ENCODE measurements at regions not wholly inside any gene's neighbourhood (a gene's known extent, or its start where the extent isn't known, plus 50 kb on each side); places are given as distances from the start of the nearest gene placed in this dataset.

DNA sequence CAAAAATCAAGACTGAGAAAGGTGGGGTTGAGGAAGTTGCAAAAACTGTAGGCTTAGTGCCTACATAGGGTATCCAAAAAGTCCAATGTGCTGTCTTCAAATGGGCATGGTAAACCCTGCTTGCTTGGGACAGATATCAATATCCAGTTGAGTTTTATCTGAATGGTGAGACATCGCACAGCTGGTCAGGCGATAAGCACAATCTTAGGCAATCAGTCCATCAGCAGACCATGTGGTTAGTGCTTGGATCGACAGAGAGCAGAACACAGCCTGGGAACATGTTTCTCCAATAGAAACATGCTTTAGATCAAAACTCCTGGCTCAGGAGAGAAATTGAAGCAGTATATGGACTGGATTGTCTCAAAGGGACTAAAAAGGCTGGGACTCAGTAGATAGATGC lies 151.3 kb upstream of the IPO5 start:
- TF ChIP-seq EP300 (IDR thresholded peaks at IDR 0.05) = no peak
- TF ChIP-seq, protein P1, sequence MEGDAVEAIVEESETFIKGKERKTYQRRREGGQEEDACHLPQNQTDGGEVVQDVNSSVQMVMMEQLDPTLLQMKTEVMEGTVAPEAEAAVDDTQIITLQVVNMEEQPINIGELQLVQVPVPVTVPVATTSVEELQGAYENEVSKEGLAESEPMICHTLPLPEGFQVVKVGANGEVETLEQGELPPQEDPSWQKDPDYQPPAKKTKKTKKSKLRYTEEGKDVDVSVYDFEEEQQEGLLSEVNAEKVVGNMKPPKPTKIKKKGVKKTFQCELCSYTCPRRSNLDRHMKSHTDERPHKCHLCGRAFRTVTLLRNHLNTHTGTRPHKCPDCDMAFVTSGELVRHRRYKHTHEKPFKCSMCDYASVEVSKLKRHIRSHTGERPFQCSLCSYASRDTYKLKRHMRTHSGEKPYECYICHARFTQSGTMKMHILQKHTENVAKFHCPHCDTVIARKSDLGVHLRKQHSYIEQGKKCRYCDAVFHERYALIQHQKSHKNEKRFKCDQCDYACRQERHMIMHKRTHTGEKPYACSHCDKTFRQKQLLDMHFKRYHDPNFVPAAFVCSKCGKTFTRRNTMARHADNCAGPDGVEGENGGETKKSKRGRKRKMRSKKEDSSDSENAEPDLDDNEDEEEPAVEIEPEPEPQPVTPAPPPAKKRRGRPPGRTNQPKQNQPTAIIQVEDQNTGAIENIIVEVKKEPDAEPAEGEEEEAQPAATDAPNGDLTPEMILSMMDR (IDR thresholded peaks at IDR 0.05) = no peak
- no peak for TF ChIP-seq POLR2A (IDR thresholded peaks at IDR 0.05)
- no peak for DNase-seq
- Histone ChIP-seq H3K27ac (no peak overlapping the region), H3K4me1 (ENCODE audit: insufficient read depth) (no peaks in the 10 kb centered on the region), H3K27me3 (no peaks in the 10 kb centered on the region), H3K4me3 (no peak overlapping the region), H3K36me3 (no peaks in the 10 kb centered on the region), H3K9me3 (no peaks in the 10 kb centered on the region)
- intact Hi-C loops (cut with DNase I) = no loop called here
- 70 to 93% (median 85%) methylated on average over 3 of the region's 3 CpGs for WGBS, 3 donors

DNA sequence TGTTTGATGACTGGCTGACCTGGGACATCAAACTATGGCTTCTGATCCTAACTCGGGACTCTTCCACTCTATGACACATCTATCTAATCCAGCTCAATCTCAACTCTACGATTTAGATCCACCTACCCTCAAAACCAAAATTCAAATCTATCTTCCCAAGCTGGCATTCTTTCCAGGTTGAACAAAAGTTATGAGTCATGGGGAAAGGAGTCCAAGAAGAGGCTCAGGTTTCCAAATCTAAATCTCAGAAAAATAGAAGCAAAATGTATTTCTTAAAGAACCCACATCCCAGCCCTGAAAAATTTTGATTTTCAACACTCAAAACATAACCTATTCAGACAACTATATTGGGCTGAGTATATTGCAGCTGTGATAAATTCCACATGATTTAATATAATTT lies 143.9 kb upstream of the IPO5 start:
- WGBS, 3 donors = 17 to 26% (median 19%) methylated on average over 2 of the region's 2 CpGs

DNA sequence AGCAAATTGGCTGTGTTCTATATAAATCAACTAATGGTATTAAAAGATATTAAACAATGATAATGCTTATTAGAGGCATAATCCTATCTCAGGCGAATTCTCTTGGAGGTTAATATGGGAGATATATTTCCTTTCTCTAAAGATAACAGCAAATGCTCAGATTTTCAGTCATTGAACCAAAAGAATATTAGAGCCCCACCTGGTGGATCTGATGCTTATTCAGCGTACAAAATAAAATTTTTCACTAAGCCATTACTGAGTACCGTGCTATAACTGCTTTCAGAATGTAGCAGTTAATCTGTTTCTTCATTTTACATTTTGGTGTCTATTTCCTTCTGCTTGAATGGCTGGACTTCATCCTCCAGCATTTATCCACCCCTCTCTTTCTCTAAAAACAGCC lies 143.3 kb upstream of the IPO5 start:
- no peak overlapping the region for H3K4me3 ChIP-seq
- H3K36me3 ChIP-seq = no peaks in the 10 kb centered on the region
- H3K27ac ChIP-seq = no peak overlapping the region
- WGBS, 3 donors = 4 to 8% (median 6%) methylated on average over 3 of the region's 3 CpGs
- no peaks in the 10 kb centered on the region for H3K9me3 ChIP-seq
- no peak for DNase-seq
- H3K4me1 ChIP-seq (ENCODE audit: insufficient read depth) = no peaks in the 10 kb centered on the region
- TF ChIP-seq, protein P1 (IDR thresholded peaks at IDR 0.05) = no peak
- TF ChIP-seq EP300 (IDR thresholded peaks at IDR 0.05) = no peak
- no peak for TF ChIP-seq POLR2A (IDR thresholded peaks at IDR 0.05)
- H3K27me3 ChIP-seq = no peaks in the 10 kb centered on the region
- intact Hi-C loops (cut with DNase I) = no loop called here

More for the DNA sequence above, 143.9 kb upstream of the IPO5 start:
- no peaks in the 10 kb centered on the region for H3K27me3 ChIP-seq
- H3K27ac ChIP-seq = no peak overlapping the region
- H3K9me3 ChIP-seq = no peaks in the 10 kb centered on the region
- DNase-seq = no peak
- intact Hi-C loops (cut with DNase I) = no loop called here
- no peaks in the 10 kb centered on the region for H3K36me3 ChIP-seq
- no peak for TF ChIP-seq POLR2A (IDR thresholded peaks at IDR 0.05)
- TF ChIP-seq, protein P1 (IDR thresholded peaks at IDR 0.05) = no peak
- no peak for TF ChIP-seq EP300 (IDR thresholded peaks at IDR 0.05)
- H3K4me3 ChIP-seq = no peak overlapping the region
- H3K4me1 ChIP-seq (ENCODE audit: insufficient read depth) = no peaks in the 10 kb centered on the region

DNA sequence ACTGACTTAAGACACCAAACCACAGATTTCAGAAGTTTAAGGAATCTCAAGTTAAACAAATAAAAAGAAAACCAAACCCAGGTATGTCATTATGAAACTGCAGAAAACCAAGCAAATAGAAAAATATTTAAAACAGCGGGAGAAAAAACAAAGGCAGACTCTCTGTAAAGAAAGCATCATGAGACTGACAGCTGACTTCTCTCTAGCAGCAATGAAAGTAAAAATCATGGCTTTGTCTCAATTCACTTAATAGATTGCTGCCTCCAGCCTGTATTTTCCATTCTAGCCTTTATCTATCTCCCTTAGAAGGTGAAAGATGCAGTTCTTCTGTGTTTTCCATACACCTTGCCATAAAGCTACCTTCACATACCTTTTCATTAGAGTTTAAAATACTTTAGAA lies 131.1 kb upstream of the IPO5 start:
- Histone ChIP-seq H3K27me3 (no peaks in the 10 kb centered on the region), H3K27ac (no peak overlapping the region), H3K4me1 (ENCODE audit: insufficient read depth) (no peaks in the 10 kb centered on the region), H3K9me3 (no peaks in the 10 kb centered on the region), H3K36me3 (no peaks in the 10 kb centered on the region), H3K4me3 (no peak overlapping the region)
- TF ChIP-seq, protein P1 (IDR thresholded peaks at IDR 0.05) = no peak
- 89 to 93% (median 92%) methylated on average over 1 of the region's 1 CpG for WGBS, 3 donors
- DNase-seq = no peak
- intact Hi-C loops (cut with DNase I) = no loop called here
